Gastroesophageal sphincter (tissue), 3 donors: ENCODE measurements at regions not wholly inside any gene's neighbourhood (a gene's known extent, or its start where the extent isn't known, plus 50 kb on each side); places are given as distances from the start of the nearest gene placed in this dataset.

ENCODE experiments used
- POLR2A ChIP-seq, 2 donors: fragments of 450-650 bp; IDR thresholded peaks; one replicate each; pipeline ENCODE4 v1.6.1; 2017; ENCODE audit warnings: antibody characterized with exemption in 2 of 2, mild to moderate bottlenecking in 2 of 2, moderate library complexity in 1 of 2
- TF ChIP-seq, protein P1 (sequence below), 4 experiments: fragments of 200-600 bp in 2 of 4; fragments of 450-650 bp in 2 of 4; sonication (generic) in 1 of 4; IDR thresholded peaks; one replicate each; pipeline ENCODE4 v1.5.1; 2017 to 2019; ENCODE audit warnings: antibody characterized with exemption in 4 of 4, mild to moderate bottlenecking in 2 of 4, moderate library complexity in 2 of 4

DNA sequence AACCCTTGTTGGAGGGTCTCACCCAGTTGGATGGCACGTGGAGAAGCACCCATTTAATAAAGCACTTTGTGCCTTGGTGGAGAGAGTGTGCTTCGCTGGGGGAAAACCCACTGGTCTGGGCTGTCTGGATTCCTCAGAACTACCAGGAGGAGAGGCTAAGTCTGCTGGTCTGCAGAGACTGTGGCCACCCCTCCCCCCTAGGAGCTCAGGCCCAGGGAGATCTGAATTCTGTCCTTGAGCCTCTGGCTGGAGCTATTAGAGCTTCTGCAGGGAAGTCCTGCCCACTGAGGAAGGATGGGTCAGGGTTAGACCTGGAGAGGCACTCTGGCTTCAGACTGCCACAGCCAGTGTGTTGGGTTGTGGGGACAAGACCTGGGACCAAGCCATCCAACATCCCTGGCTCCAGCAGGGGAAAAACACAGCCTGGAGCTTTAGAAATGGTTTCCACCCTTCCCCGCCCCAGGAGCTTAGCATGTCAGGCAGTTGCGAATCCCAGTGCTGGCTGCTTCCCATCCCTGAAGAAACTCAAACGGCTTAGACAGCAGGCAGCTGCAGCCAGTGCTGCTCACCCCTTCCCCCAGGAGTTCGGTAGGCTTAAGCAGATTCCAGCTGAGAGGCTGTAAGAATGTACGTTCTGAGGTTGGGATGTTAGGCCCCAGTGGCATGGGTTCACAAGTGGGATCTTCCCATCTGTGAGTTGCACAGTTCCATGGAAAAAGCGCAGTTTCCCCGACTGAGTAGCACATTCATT lies 288.3 kb downstream of the TGFB2 start:
- TF ChIP-seq, protein P1, sequence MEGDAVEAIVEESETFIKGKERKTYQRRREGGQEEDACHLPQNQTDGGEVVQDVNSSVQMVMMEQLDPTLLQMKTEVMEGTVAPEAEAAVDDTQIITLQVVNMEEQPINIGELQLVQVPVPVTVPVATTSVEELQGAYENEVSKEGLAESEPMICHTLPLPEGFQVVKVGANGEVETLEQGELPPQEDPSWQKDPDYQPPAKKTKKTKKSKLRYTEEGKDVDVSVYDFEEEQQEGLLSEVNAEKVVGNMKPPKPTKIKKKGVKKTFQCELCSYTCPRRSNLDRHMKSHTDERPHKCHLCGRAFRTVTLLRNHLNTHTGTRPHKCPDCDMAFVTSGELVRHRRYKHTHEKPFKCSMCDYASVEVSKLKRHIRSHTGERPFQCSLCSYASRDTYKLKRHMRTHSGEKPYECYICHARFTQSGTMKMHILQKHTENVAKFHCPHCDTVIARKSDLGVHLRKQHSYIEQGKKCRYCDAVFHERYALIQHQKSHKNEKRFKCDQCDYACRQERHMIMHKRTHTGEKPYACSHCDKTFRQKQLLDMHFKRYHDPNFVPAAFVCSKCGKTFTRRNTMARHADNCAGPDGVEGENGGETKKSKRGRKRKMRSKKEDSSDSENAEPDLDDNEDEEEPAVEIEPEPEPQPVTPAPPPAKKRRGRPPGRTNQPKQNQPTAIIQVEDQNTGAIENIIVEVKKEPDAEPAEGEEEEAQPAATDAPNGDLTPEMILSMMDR (IDR thresholded peaks at IDR 0.05): no peak
- no peak for TF ChIP-seq POLR2A (IDR thresholded peaks at IDR 0.05)
